Gastroesophageal sphincter (tissue), 3 donors: ENCODE measurements at regions not wholly inside any gene's neighbourhood (a gene's known extent, or its start where the extent isn't known, plus 50 kb on each side); places are given as distances from the start of the nearest gene placed in this dataset.

ENCODE experiments used
- CTCF ChIP-seq, 4 experiments: fragments of 200-600 bp in 2 of 4; fragments of 450-650 bp in 2 of 4; sonication (generic) in 1 of 4; IDR thresholded peaks; one replicate each; pipeline ENCODE4 v1.5.1; 2017 to 2019; ENCODE audit warnings: antibody characterized with exemption in 4 of 4, mild to moderate bottlenecking in 2 of 4, moderate library complexity in 2 of 4
- EP300 ChIP-seq: sonication (generic); formaldehyde crosslinking; IDR thresholded peaks from one replicate; pipeline ENCODE4 v1.6.1; 2017; ENCODE audit warnings: antibody characterized with exemption, mild to moderate bottlenecking
- POLR2A ChIP-seq, 2 donors: fragments of 450-650 bp; IDR thresholded peaks; one replicate each; pipeline ENCODE4 v1.6.1; 2017; ENCODE audit warnings: antibody characterized with exemption in 2 of 2, mild to moderate bottlenecking in 2 of 2, moderate library complexity in 1 of 2

GRCh38 chr3:151537726-151538125, 76.9 kb upstream of the IGSF10 start:
- no peak for TF ChIP-seq CTCF (IDR thresholded peaks at IDR 0.05)
- no peak for TF ChIP-seq POLR2A (IDR thresholded peaks at IDR 0.05)
- TF ChIP-seq EP300 = no peak
